ENCODE measurements at regions not wholly inside any gene's neighbourhood (a gene's known extent, or its start where the extent isn't known, plus 50 kb on each side); places are given as distances from the start of the nearest gene placed in this dataset.
"Not testable (repeated sequence)": the region's sequence is repeated elsewhere in the genome, so short reads cannot be mapped to it uniquely, and the experiment has no call there.

DNA sequence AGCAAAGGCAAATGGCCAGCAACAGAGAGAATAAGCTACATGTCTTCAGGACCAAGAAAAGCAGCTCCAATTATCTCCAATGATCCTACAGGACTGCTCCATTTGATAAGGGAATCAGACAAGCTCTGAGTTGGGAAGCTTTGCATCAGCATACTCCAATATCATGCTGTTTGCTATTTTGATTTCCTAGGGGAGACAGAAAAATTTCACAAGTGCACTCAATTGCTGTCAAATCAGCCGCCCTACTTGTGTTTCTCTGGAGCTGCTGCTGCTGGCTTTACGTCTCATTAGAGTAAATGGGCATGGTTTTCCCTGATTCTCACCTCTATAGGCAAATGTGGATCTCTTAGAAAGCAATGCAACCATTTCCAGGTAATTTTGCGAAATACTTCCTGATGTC, 201.7 kb downstream of the PRELID2 start:
- Histone ChIP-seq H3K4me1 (no peaks in the 10 kb centered on the region), H3K27me3 (ENCODE audit: low read depth) (no peaks in the 10 kb centered on the region), H3K4me3 (no peak overlapping the region), H3K36me3 (replicated peaks) (no peaks in the 10 kb centered on the region), H3K9me3 (no peaks in the 10 kb centered on the region)
- in situ Hi-C loops (cut with MboI; ENCODE audit: low sequenced_read_pairs): no loop called here
- no peak for DNase-seq (ENCODE audit: low spot score in 2 of 2)

- in situ Hi-C loops (cut with MboI; ENCODE audit: low sequenced_read_pairs): no loop called here
- no peaks in the 10 kb centered on the region for H3K9me3 ChIP-seq
- H3K36me3 ChIP-seq (replicated peaks): no peaks in the 10 kb centered on the region
- DNase-seq (ENCODE audit: low spot score in 2 of 2): no peak
- no peaks in the 10 kb centered on the region for H3K4me1 ChIP-seq
- no peak overlapping the region for H3K4me3 ChIP-seq
- no peaks in the 10 kb centered on the region for H3K27me3 ChIP-seq (ENCODE audit: low read depth)
Measured at GRCh38 chr5:145632701-145633100, 202.4 kb downstream of the PRELID2 start.

- H3K4me3 ChIP-seq: no peak overlapping the region
- no peaks in the 10 kb centered on the region for H3K9me3 ChIP-seq
- H3K4me1 ChIP-seq: no peaks in the 10 kb centered on the region
- in situ Hi-C loops (cut with MboI; ENCODE audit: low sequenced_read_pairs): no loop called here
- no peaks in the 10 kb centered on the region for H3K27me3 ChIP-seq (ENCODE audit: low read depth)
- no peak for DNase-seq (ENCODE audit: low spot score in 2 of 2)
- H3K36me3 ChIP-seq (replicated peaks): no peaks in the 10 kb centered on the region
Measured at GRCh38 chr5:145629047-145629446, 206.1 kb downstream of the PRELID2 start.

- no peaks in the 10 kb centered on the region for H3K27me3 ChIP-seq (ENCODE audit: low read depth)
- in situ Hi-C loops (cut with MboI; ENCODE audit: low sequenced_read_pairs): no loop called here
- no peaks in the 10 kb centered on the region for H3K36me3 ChIP-seq (replicated peaks)
- H3K4me3 ChIP-seq: no peak overlapping the region
- DNase-seq (ENCODE audit: low spot score in 2 of 2): no peak
- no peaks in the 10 kb centered on the region for H3K9me3 ChIP-seq
- H3K4me1 ChIP-seq: no peaks in the 10 kb centered on the region
Measured at GRCh38 chr5:145628525-145628924, 206.6 kb downstream of the PRELID2 start.

- DNase-seq (ENCODE audit: low spot score in 2 of 2): no peak
- Histone ChIP-seq H3K27me3 (ENCODE audit: low read depth) (no peaks in the 10 kb centered on the region), H3K36me3 (replicated peaks) (no peaks in the 10 kb centered on the region)
Measured at GRCh38 chr5:145619806-145620310, 215.3 kb downstream of the PRELID2 start.

DNA sequence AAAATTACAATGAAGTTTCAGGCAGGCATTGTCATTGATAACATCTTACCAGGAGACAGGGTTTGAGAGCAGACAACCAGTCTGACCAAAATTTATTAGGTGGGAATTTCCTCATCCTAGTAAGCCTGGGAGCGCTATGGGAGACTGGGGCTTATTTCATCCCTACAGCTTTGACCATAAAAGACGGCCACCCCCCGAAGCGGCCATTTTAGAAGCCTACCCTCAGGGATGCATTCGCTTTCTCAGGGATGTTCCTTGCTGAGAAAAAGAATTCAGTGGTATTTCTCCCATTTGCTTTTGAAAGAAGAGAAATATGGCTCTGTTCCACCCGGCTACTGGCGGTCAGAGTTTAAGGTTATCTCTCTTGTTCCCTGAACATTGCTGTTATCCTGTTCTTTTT, 218.4 kb downstream of the PRELID2 start:
- in situ Hi-C loops (cut with MboI; ENCODE audit: low sequenced_read_pairs); DNase-seq (ENCODE audit: low spot score in 2 of 2); H3K27me3 ChIP-seq (ENCODE audit: low read depth): not testable (repeated sequence)

More at GRCh38 chr5:145619806-145620310, 215.3 kb downstream of the PRELID2 start:
- H3K9me3 ChIP-seq: 0 out of 2 replicates have a peak, but pooled peaks cover 2% of the 10 kb centered on the region
- in situ Hi-C loops (cut with MboI; ENCODE audit: low sequenced_read_pairs): no loop called here
- H3K4me3 ChIP-seq: no peak overlapping the region
- H3K4me1 ChIP-seq: peaks cover 6% of the 10 kb centered on the region

DNA sequence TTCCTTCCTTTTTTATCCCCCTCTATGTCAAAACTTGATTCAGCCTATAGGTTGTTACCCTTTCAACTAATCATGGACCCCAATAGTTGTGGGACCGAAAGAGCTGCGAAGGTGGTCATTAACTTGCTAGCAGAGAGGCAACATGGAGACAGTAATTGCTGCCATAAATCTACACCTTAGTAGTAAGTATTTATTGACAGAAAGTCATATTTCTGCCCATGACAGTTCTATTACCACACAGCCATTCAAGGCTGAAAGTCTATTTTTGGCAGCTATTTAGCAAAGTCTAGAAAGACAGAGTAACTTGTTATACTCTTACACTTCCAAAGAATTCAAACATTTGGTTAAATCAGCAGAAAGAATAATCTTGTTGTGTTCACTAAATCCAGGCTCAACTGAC, 236.2 kb downstream of the PRELID2 start:
- in situ Hi-C loops (cut with MboI; ENCODE audit: low sequenced_read_pairs): no loop called here
- H3K9me3 ChIP-seq: no peaks in the 10 kb centered on the region
- H3K4me3 ChIP-seq: no peak overlapping the region
- no peaks in the 10 kb centered on the region for H3K36me3 ChIP-seq (replicated peaks)
- no peaks in the 10 kb centered on the region for H3K27me3 ChIP-seq (ENCODE audit: low read depth)
- DNase-seq (ENCODE audit: low spot score in 2 of 2): no peak
- H3K4me1 ChIP-seq: peaks cover 33% of the 10 kb centered on the region

More for the DNA sequence above, 218.4 kb downstream of the PRELID2 start:
- not testable (repeated sequence) for H3K9me3 ChIP-seq; H3K4me1 ChIP-seq; H3K4me3 ChIP-seq; H3K36me3 ChIP-seq (replicated peaks)

GRCh38 chr5:145598184-145598583, 237.0 kb downstream of the PRELID2 start:
- in situ Hi-C loops (cut with MboI; ENCODE audit: low sequenced_read_pairs): no loop called here
- no peak for DNase-seq (ENCODE audit: low spot score in 2 of 2)
- H3K4me1 ChIP-seq: peaks cover 33% of the 10 kb centered on the region
- H3K9me3 ChIP-seq: no peaks in the 10 kb centered on the region
- no peaks in the 10 kb centered on the region for H3K27me3 ChIP-seq (ENCODE audit: low read depth)
- H3K4me3 ChIP-seq: no peak overlapping the region
- no peaks in the 10 kb centered on the region for H3K36me3 ChIP-seq (replicated peaks)

DNA sequence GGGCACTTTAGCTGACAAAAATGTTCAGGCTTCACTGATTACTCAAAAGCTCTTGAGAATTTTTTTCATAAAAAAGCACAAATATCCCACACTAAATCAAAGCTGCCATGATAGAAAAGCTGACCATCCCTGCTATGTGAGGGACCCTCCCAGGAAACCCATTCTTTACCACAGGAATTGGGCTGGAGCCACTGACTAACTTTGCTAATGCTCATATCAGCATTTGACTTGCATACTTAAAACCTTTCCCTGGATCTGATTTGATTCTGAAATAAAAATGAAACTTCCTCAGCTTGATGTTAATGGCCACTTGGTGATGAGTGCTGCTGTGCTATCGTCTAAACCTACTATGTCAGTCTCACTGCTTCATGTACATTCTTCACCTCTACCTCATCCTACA, 243.6 kb downstream of the PRELID2 start:
- in situ Hi-C loops (cut with MboI; ENCODE audit: low sequenced_read_pairs): no loop called here
- DNase-seq (ENCODE audit: low spot score in 2 of 2): no peak
- H3K36me3 ChIP-seq (replicated peaks): no peaks in the 10 kb centered on the region
- H3K4me1 ChIP-seq: peaks cover 6% of the 10 kb centered on the region
- no peaks in the 10 kb centered on the region for H3K27me3 ChIP-seq (ENCODE audit: low read depth)
- no peaks in the 10 kb centered on the region for H3K9me3 ChIP-seq
- H3K4me3 ChIP-seq: no peak overlapping the region

GRCh38 chr5:145589063-145589462, 246.1 kb downstream of the PRELID2 start:
- Histone ChIP-seq H3K9me3 (no peaks in the 10 kb centered on the region), H3K4me3 (no peak overlapping the region), H3K4me1 (no peaks in the 10 kb centered on the region), H3K36me3 (replicated peaks) (no peaks in the 10 kb centered on the region), H3K27me3 (ENCODE audit: low read depth) (no peaks in the 10 kb centered on the region)
- DNase-seq (ENCODE audit: low spot score in 2 of 2): no peak
- in situ Hi-C loops (cut with MboI; ENCODE audit: low sequenced_read_pairs): no loop called here

DNA sequence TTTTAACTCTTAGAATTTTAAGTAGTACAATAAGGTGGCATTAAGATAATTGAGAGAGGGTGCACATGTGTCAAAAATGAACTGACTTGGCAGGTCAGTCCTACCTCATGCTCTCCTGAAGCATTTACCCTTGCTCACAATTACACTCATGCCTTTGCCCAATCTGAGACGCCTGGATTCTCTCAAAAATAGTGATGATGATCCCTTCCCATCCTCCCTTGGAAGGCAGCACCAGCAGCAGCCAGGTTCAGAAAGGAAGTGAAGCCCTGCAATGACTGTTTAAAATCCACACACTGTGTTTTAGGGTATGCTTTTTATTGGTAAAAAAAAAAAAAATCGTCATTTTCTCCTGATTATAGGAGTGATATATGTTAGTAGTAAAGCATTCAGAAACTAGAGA, 246.6 kb downstream of the PRELID2 start:
- DNase-seq (ENCODE audit: low spot score in 2 of 2): no peak
- H3K4me3 ChIP-seq: no peak overlapping the region
- no peaks in the 10 kb centered on the region for H3K9me3 ChIP-seq
- in situ Hi-C loops (cut with MboI; ENCODE audit: low sequenced_read_pairs): no loop called here
- H3K4me1 ChIP-seq: no peaks in the 10 kb centered on the region
- H3K36me3 ChIP-seq (replicated peaks): no peaks in the 10 kb centered on the region
- no peaks in the 10 kb centered on the region for H3K27me3 ChIP-seq (ENCODE audit: low read depth)

DNA sequence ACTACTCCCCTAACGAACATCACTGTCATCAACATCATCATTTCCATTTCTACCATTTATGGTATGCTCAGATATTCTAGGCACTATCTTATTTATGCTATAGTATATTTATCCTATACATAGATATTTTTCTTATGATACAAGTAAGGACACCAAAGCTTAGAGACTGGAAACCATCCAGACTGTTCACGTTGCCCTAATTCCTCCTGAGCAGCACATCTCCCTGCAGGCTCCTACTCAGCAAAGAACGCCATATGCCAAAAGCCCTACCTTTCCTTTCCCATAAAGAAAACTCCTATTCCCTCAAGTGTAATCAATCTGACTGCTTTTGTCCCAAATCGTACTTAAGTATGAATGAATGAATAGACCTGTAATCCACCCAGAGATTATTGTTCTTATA, 247.0 kb downstream of the PRELID2 start:
- H3K27me3 ChIP-seq (ENCODE audit: low read depth): no peaks in the 10 kb centered on the region
- H3K9me3 ChIP-seq: no peaks in the 10 kb centered on the region

DNA sequence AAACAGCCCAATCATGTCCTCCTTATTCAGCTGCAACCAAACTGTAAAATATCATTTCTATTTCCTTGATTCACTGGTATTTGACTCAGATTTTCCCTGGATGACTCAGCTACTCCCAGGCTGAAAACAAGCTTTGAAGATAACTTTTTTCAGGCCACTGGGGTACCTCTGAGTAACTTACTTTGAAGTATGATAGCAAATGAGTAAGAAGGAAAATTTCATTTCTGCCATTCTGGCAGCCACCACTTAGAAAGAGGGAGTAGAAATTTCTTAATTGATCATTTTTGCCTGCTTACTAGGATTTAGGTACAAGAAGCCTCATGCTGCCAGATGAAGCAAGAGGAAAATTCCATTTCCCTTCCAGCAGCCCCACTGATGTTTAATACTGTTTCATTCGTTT, 247.4 kb downstream of the PRELID2 start:
- Histone ChIP-seq H3K4me3 (no peak overlapping the region), H3K4me1 (no peaks in the 10 kb centered on the region), H3K27me3 (ENCODE audit: low read depth) (no peaks in the 10 kb centered on the region), H3K9me3 (no peaks in the 10 kb centered on the region), H3K36me3 (replicated peaks) (no peaks in the 10 kb centered on the region)
- no peak for DNase-seq (ENCODE audit: low spot score in 2 of 2)
- in situ Hi-C loops (cut with MboI; ENCODE audit: low sequenced_read_pairs): no loop called here

More for the DNA sequence above, 247.0 kb downstream of the PRELID2 start:
- in situ Hi-C loops (cut with MboI; ENCODE audit: low sequenced_read_pairs): no loop called here
- DNase-seq (ENCODE audit: low spot score in 2 of 2): no peak
- Histone ChIP-seq H3K4me3 (no peak overlapping the region), H3K4me1 (no peaks in the 10 kb centered on the region), H3K36me3 (replicated peaks) (no peaks in the 10 kb centered on the region)

- no peaks in the 10 kb centered on the region for H3K36me3 ChIP-seq (replicated peaks)
- H3K4me1 ChIP-seq: no peaks in the 10 kb centered on the region
- in situ Hi-C loops (cut with MboI; ENCODE audit: low sequenced_read_pairs): no loop called here
- H3K9me3 ChIP-seq: no peaks in the 10 kb centered on the region
- DNase-seq (ENCODE audit: low spot score in 2 of 2): no peak
- no peak overlapping the region for H3K4me3 ChIP-seq
- no peaks in the 10 kb centered on the region for H3K27me3 ChIP-seq (ENCODE audit: low read depth)
Measured at GRCh38 chr5:145587308-145587672, 247.9 kb downstream of the PRELID2 start.

DNA sequence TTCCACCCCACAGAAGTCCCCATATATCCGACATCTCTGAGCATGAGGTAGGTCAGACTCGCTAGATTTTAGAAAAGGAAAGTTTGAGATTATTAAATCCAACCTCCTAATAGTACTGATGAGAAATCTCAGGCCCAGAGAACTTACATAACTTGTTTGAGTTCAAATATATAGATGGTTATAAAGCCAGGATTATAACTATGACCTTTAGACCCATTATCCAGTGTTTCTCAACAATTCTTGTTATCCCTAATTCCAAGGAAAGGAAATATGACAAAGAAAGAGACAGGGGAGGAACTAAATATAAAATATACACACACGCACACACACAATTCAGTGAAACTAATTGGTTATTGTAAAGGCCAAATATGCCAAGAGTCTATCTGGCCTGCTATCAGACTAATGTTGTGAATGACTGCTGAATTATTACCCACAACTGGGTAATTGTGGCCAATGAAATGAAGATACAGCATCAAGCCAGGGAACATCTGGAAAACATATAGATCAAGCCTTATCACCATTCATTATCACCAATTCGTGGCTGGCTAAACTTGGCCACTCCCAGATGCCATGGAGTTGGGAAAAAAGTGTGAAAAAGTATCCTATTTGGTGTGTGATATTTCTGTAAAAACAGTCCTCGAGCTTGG, 248.4 kb downstream of the PRELID2 start:
- in situ Hi-C loops (cut with MboI; ENCODE audit: low sequenced_read_pairs): no loop called here
- H3K9me3 ChIP-seq: no peaks in the 10 kb centered on the region
- H3K27me3 ChIP-seq (ENCODE audit: low read depth): no peaks in the 10 kb centered on the region
- no peak overlapping the region for H3K4me3 ChIP-seq
- DNase-seq (ENCODE audit: low spot score in 2 of 2): no peak
- no peaks in the 10 kb centered on the region for H3K4me1 ChIP-seq
- no peaks in the 10 kb centered on the region for H3K36me3 ChIP-seq (replicated peaks)
